ENCODE measurements at regions not wholly inside any gene's neighbourhood (a gene's known extent, or its start where the extent isn't known, plus 50 kb on each side); places are given as distances from the start of the nearest gene placed in this dataset.
"Not testable (repeated sequence)": the region's sequence is repeated elsewhere in the genome, so short reads cannot be mapped to it uniquely, and the experiment has no call there.

GRCh38 chr14:61154641-61155040, 126.5 kb downstream of the TMEM30B start:
- no peak for DNase-seq

- DNase-seq = no peak
Measured at GRCh38 chr14:61153914-61154545, 127.1 kb downstream of the TMEM30B start.

- no peak for DNase-seq
Measured at GRCh38 chr14:61153431-61153830, 127.7 kb downstream of the TMEM30B start.

- no peak for DNase-seq
Measured at GRCh38 chr14:61152851-61153364, 128.2 kb downstream of the TMEM30B start.

- DNase-seq = no peak
Measured at GRCh38 chr14:61151251-61151650, 129.9 kb downstream of the TMEM30B start.

- DNase-seq = no peak
Measured at GRCh38 chr14:61150851-61151250, 130.3 kb downstream of the TMEM30B start.

GRCh38 chr14:61149896-61150295, 131.2 kb downstream of the TMEM30B start:
- no peak for DNase-seq

- DNase-seq = no peak
Measured at GRCh38 chr14:61148742-61149350, 132.3 kb downstream of the TMEM30B start.

GRCh38 chr14:61147831-61148549, 133.1 kb downstream of the TMEM30B start:
- DNase-seq = no peak

GRCh38 chr14:61147381-61147821, 133.7 kb downstream of the TMEM30B start:
- no peak for DNase-seq

GRCh38 chr14:61146899-61147298, 134.2 kb downstream of the TMEM30B start:
- no peak for DNase-seq

GRCh38 chr14:61145903-61146481, 135.1 kb downstream of the TMEM30B start:
- no peak for DNase-seq

- DNase-seq = no peak
Measured at GRCh38 chr14:61145034-61145902, 135.9 kb downstream of the TMEM30B start.

GRCh38 chr14:61144117-61145033, 136.8 kb downstream of the TMEM30B start:
- not testable (repeated sequence) for DNase-seq

- no peak for DNase-seq
Measured at GRCh38 chr14:61140872-61141271, 140.3 kb downstream of the TMEM30B start.

- no peak for DNase-seq
Measured at GRCh38 chr14:61140271-61140670, 140.9 kb downstream of the TMEM30B start.

GRCh38 chr14:61139006-61139599, 142.0 kb downstream of the TMEM30B start:
- DNase-seq = no peak

- no peak for DNase-seq
Measured at GRCh38 chr14:61132894-61133293, 148.2 kb downstream of the TMEM30B start.

- no peak for DNase-seq
Measured at GRCh38 chr14:61132336-61132735, 148.8 kb downstream of the TMEM30B start.

- DNase-seq = peak; percentile 83
Measured at GRCh38 chr14:61130512-61131260, 149.6 kb downstream of the SLC38A6 start.

Measured in NCI-H510A (cell line).